HEK293 (cell line): ENCODE measurements at regions not wholly inside any gene's neighbourhood (a gene's known extent, or its start where the extent isn't known, plus 50 kb on each side); places are given as distances from the start of the nearest gene placed in this dataset.

Experiments used
- CTCF ChIA-PET: fragments of 350-600 bp; formaldehyde crosslinking; extraction: SDS; loops from one replicate; lab custom pipeline; 2021; ENCODE audit warnings: antibody characterized with exemption; lab: Yijun Ruan, JAX
- POLR2A ChIA-PET: fragments of 300-600 bp; formaldehyde crosslinking; extraction: SDS; loops from one replicate; lab custom pipeline; 2020; ENCODE audit warnings: antibody characterized with exemption, inconsistent platforms; lab: Yijun Ruan, JAX
- H3K27ac ChIP-seq: fragments of 200-500 bp; sonication (Bioruptor generic); 2 replicates; pipeline ENCODE4 v1.5.1; 2014; ENCODE audit warnings: low read depth, low read length, control low read depth, inconsistent platforms; ENCODE audit errors: extremely low read depth
- H3K36me3 ChIP-seq, 2 experiments: fragments of 200-500 bp in 1 of 2; sonication (Bioruptor generic) in 1 of 2; 1 replicate in 1 of 2; 2 replicates in 1 of 2; pipeline ENCODE4 v1.5.1; 2014 to 2017; ENCODE audit warnings: inconsistent platforms in 2 of 2, low read length in 2 of 2; ENCODE audit not compliant: control insufficient read depth in 2 of 2, insufficient read depth in 1 of 2
- H3K4me1 ChIP-seq: fragments of 200-500 bp; sonication (Bioruptor generic); 2 replicates; pipeline ENCODE4 v1.5.1; 2014; ENCODE audit warnings: mild to moderate bottlenecking, low read length, inconsistent platforms; ENCODE audit not compliant: control insufficient read depth, insufficient read depth
- H3K4me3 ChIP-seq: 2 replicates; pipeline ENCODE4 v1.5.1; 2011; ENCODE audit warnings: low read depth, mild to moderate bottlenecking, control low read depth, low read length, moderate library complexity
- H3K9me3 ChIP-seq: fragments of 200-500 bp; sonication (Bioruptor generic); 2 replicates; pipeline ENCODE4 v1.5.1; 2014; ENCODE audit warnings: low read depth, low read length, inconsistent platforms; ENCODE audit not compliant: control insufficient read depth, insufficient read depth
- ELK4 ChIP-seq: IDR thresholded peaks from 2 replicates; pipeline ENCODE4 v1.6.1; 2011; ENCODE audit warnings: mild to moderate bottlenecking, low read depth, low read length, borderline replicate concordance
- GLIS1 ChIP-seq: fragments of 450-650 bp; formaldehyde crosslinking; IDR thresholded peaks from 2 replicates; pipeline ENCODE4 v1.5.1; 2016; ENCODE audit warnings: missing biosample characterization, missing genetic modification characterization
- HIC1 ChIP-seq: fragments of 450-650 bp; formaldehyde crosslinking; IDR thresholded peaks from 2 replicates; pipeline ENCODE4 v1.5.1; 2016; ENCODE audit warnings: missing biosample characterization, missing genetic modification characterization
- HOXA7 ChIP-seq: sonication (generic); formaldehyde crosslinking; IDR thresholded peaks from 2 replicates; pipeline ENCODE4 v1.8.1; 2022; ENCODE audit warnings: missing genetic modification reagents, borderline replicate concordance
- IKZF3 ChIP-seq: fragments of 450-650 bp; IDR thresholded peaks from 2 replicates; pipeline ENCODE4 v1.5.0; 2018; ENCODE audit warnings: missing biosample characterization, mild to moderate bottlenecking, missing genetic modification characterization, moderate library complexity
- PRDM6 ChIP-seq: fragments of 450-650 bp; formaldehyde crosslinking; IDR thresholded peaks from 2 replicates; pipeline ENCODE4 v1.5.1; 2017; ENCODE audit warnings: missing biosample characterization, missing genetic modification characterization
- REPIN1 ChIP-seq: fragments of 450-650 bp; formaldehyde crosslinking; IDR thresholded peaks from 2 replicates; pipeline ENCODE4 v1.5.1; 2017; ENCODE audit warnings: missing biosample characterization, missing genetic modification characterization, low read depth
- ZBTB10 ChIP-seq: fragments of 450-650 bp; formaldehyde crosslinking; IDR thresholded peaks from 2 replicates; pipeline ENCODE4 v1.5.1; 2016; ENCODE audit warnings: missing biosample characterization, missing genetic modification characterization
- ZBTB21 ChIP-seq: fragments of 450-650 bp; formaldehyde crosslinking; IDR thresholded peaks from 2 replicates; pipeline ENCODE4 v1.5.1; 2017; ENCODE audit warnings: missing biosample characterization, missing genetic modification characterization
- ZBTB6 ChIP-seq: fragments of 450-650 bp; formaldehyde crosslinking; IDR thresholded peaks from 2 replicates; pipeline ENCODE4 v1.5.1; 2017; ENCODE audit warnings: missing biosample characterization, missing genetic modification characterization
- ZBTB8A ChIP-seq: fragments of 450-650 bp; formaldehyde crosslinking; IDR thresholded peaks from 2 replicates; pipeline ENCODE4 v1.5.1; 2016; ENCODE audit warnings: missing biosample characterization, missing genetic modification characterization
- ZNF202 ChIP-seq: fragments of 450-650 bp; formaldehyde crosslinking; IDR thresholded peaks from 2 replicates; pipeline ENCODE4 v1.5.1; 2016; ENCODE audit warnings: missing biosample characterization, missing genetic modification characterization, borderline replicate concordance
- ZNF248 ChIP-seq: fragments of 450-650 bp; formaldehyde crosslinking; IDR thresholded peaks from 2 replicates; pipeline ENCODE4 v1.5.1; 2017; ENCODE audit warnings: missing biosample characterization, missing genetic modification characterization
- ZNF394 ChIP-seq: fragments of 450-650 bp; formaldehyde crosslinking; IDR thresholded peaks from 2 replicates; pipeline ENCODE4 v1.5.1; 2016; ENCODE audit warnings: missing biosample characterization, missing genetic modification characterization, mild to moderate bottlenecking, moderate library complexity, borderline replicate concordance
- ZNF449 ChIP-seq: fragments of 450-650 bp; formaldehyde crosslinking; IDR thresholded peaks from 2 replicates; pipeline ENCODE4 v1.5.1; 2017; ENCODE audit warnings: missing biosample characterization, mild to moderate bottlenecking, missing genetic modification characterization, moderate library complexity
- ZNF501 ChIP-seq: fragments of 450-650 bp; formaldehyde crosslinking; IDR thresholded peaks from 2 replicates; pipeline ENCODE4 v1.5.1; 2016; ENCODE audit warnings: missing biosample characterization, missing genetic modification characterization
- ZNF521 ChIP-seq: fragments of 450-650 bp; formaldehyde crosslinking; IDR thresholded peaks from 2 replicates; pipeline ENCODE4 v1.5.1; 2017; ENCODE audit warnings: missing biosample characterization, mild to moderate bottlenecking, missing genetic modification characterization
- ZNF544 ChIP-seq: fragments of 450-650 bp; formaldehyde crosslinking; IDR thresholded peaks from 2 replicates; pipeline ENCODE4 v1.5.0; 2017; ENCODE audit warnings: missing biosample characterization, missing genetic modification characterization
- ZNF792 ChIP-seq: fragments of 450-650 bp; formaldehyde crosslinking; IDR thresholded peaks from 2 replicates; pipeline ENCODE4 v1.5.1; 2016; ENCODE audit warnings: missing biosample characterization, missing genetic modification characterization

GRCh38 chr4:19408490-19408889 lies 843.2 kb upstream of the SLIT2 start:
- Histone ChIP-seq H3K9me3 (no peaks in the 10 kb centered on the region), H3K4me3 (no peak overlapping the region), H3K4me1 (no peaks in the 10 kb centered on the region), H3K36me3 (no peaks in the 10 kb centered on the region), H3K27ac (no peak overlapping the region)
- ChIA-PET CTCF (no interaction called here), POLR2A (interaction anchor here (0.6 kb wide), 1 partner anchor 1097 kb away, joined by 3 read pairs; no protein-coding TSS in a partner anchor)
- no peak for TF ChIP-seq HIC1
- no peak for TF ChIP-seq ZNF202
- no peak for TF ChIP-seq ZBTB6
- TF ChIP-seq ZNF449 (tag by site-specific recombination): no peak
- TF ChIP-seq ZBTB8A: no peak
- no peak for TF ChIP-seq PRDM6 (tag by site-specific recombination)
- TF ChIP-seq ZNF248 (tag by site-specific recombination): no peak
- TF ChIP-seq REPIN1: no peak
- no peak for TF ChIP-seq ZNF792
- TF ChIP-seq ELK4: no peak
- TF ChIP-seq ZNF501: no peak
- TF ChIP-seq ZNF544 (tag by site-specific recombination): no peak
- no peak for TF ChIP-seq ZBTB10
- no peak for TF ChIP-seq GLIS1 (tag by site-specific recombination)
- TF ChIP-seq IKZF3: no peak
- no peak for TF ChIP-seq HOXA7 (CRISPR knock-in tag)
- no peak for TF ChIP-seq ZBTB21 (tag by site-specific recombination)
- no peak for TF ChIP-seq ZNF521 (tag by site-specific recombination)
- TF ChIP-seq ZNF394 (tag by site-specific recombination): no peak
